HPDE6-E6E7 (cell line): ENCODE measurements at regions not wholly inside any gene's neighbourhood (a gene's known extent, or its start where the extent isn't known, plus 50 kb on each side); places are given as distances from the start of the nearest gene placed in this dataset.

Source experiments
- DNase-seq: peaks from one replicate; pipeline ENCODE4 v3.0.0; 2011; ENCODE audit warnings: missing footprints; ENCODE audit errors: extremely low spot score

- no peak for DNase-seq
Observed at GRCh38 chr15:61480863-61481262, 251.8 kb upstream of the RORA start.

- no peak for DNase-seq
Observed at GRCh38 chr15:61480295-61480694, 251.2 kb upstream of the RORA start.

GRCh38 chr15:61479613-61480012 is 250.5 kb upstream of the RORA start:
- no peak for DNase-seq

- DNase-seq = no peak
Observed at GRCh38 chr15:61476741-61477140, 247.6 kb upstream of the RORA start.

GRCh38 chr15:61474796-61475195 is 245.7 kb upstream of the RORA start:
- DNase-seq = no peak

- DNase-seq = no peak
Observed at GRCh38 chr15:61467823-61468222, 238.7 kb upstream of the RORA start.

- no peak for DNase-seq
Observed at GRCh38 chr15:61459785-61460707, 230.9 kb upstream of the RORA start.

GRCh38 chr15:61457050-61457733 is 228.1 kb upstream of the RORA start:
- no peak for DNase-seq

GRCh38 chr15:61449186-61449702 is 220.1 kb upstream of the RORA start:
- no peak for DNase-seq

- DNase-seq = no peak
Observed at GRCh38 chr15:61447981-61448380, 218.9 kb upstream of the RORA start.

- no peak for DNase-seq
Observed at GRCh38 chr15:61444585-61444984, 215.5 kb upstream of the RORA start.

- no peak for DNase-seq
Observed at GRCh38 chr15:61442821-61443220, 213.7 kb upstream of the RORA start.

GRCh38 chr15:61441891-61442290 is 212.8 kb upstream of the RORA start:
- DNase-seq = no peak

- no peak for DNase-seq
Observed at GRCh38 chr15:61426466-61426865, 197.4 kb upstream of the RORA start.

- no peak for DNase-seq
Observed at GRCh38 chr15:61425934-61426333, 196.8 kb upstream of the RORA start.

GRCh38 chr15:61422773-61423172 is 193.7 kb upstream of the RORA start:
- no peak for DNase-seq

- no peak for DNase-seq
Observed at GRCh38 chr15:61421938-61422337, 192.8 kb upstream of the RORA start.

GRCh38 chr15:61421470-61421869 is 192.4 kb upstream of the RORA start:
- DNase-seq = no peak

GRCh38 chr15:61420546-61420945 is 191.4 kb upstream of the RORA start:
- no peak for DNase-seq

GRCh38 chr15:61415617-61416120 is 186.6 kb upstream of the RORA start:
- no peak for DNase-seq

GRCh38 chr15:61411902-61412510 is 182.9 kb upstream of the RORA start:
- no peak for DNase-seq

GRCh38 chr15:61410662-61411061 is 181.6 kb upstream of the RORA start:
- no peak for DNase-seq
